Inflammatory macrophage treated with lipopolysaccharide for 4 hours (primary cell): ENCODE measurements at regions not wholly inside any gene's neighbourhood (a gene's known extent, or its start where the extent isn't known, plus 50 kb on each side); places are given as distances from the start of the nearest gene placed in this dataset.

Source experiments
- DNase-seq: peaks from one replicate; pipeline ENCODE4 v3.0.0-alpha.2; 2020

- no peak for DNase-seq
Measured at GRCh38 chr14:85281921-85282320, 248.0 kb upstream of the FLRT2 start.

- no peak for DNase-seq
Measured at GRCh38 chr14:85288041-85288440, 241.9 kb upstream of the FLRT2 start.

DNA sequence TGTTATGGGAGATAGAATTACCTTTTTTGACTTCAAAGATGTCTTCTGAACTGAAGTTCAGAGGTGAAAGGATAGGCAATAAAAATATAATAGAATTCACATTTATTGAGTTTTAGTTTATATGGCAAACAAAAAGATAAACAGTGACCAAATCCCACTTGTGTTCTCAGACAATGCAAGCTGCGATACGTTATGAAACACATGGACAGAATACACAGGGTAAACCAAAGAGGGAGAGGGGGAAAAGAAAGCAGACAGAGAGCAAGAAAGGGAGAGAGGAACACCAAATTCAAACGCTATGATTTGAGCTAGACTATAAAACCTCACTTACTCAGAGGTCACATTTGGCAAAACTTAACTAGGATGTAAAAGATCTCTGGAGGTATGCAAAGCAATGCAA is 238.2 kb upstream of the FLRT2 start:
- DNase-seq: no peak

GRCh38 chr14:85293612-85294234 is 236.2 kb upstream of the FLRT2 start:
- DNase-seq: peak; percentile 51

DNA sequence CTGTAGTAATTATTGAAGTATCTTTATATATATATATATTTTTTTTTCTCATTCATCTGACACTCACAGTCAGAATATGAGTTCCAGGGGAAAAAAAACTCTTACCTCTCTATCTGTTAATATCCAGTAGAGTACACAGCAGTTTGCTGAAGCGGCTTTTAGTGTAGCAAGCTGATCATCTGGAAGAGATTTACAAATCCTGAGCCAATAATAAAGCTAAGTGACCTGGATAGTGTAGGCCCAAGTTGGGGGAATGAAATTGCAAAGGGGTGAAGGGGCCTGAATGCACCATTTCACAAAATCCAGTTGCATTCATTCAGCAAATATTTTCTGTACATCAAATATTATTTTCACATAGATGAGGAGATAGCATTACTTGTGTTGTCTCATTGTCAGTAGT is 234.6 kb upstream of the FLRT2 start:
- DNase-seq: no peak

DNA sequence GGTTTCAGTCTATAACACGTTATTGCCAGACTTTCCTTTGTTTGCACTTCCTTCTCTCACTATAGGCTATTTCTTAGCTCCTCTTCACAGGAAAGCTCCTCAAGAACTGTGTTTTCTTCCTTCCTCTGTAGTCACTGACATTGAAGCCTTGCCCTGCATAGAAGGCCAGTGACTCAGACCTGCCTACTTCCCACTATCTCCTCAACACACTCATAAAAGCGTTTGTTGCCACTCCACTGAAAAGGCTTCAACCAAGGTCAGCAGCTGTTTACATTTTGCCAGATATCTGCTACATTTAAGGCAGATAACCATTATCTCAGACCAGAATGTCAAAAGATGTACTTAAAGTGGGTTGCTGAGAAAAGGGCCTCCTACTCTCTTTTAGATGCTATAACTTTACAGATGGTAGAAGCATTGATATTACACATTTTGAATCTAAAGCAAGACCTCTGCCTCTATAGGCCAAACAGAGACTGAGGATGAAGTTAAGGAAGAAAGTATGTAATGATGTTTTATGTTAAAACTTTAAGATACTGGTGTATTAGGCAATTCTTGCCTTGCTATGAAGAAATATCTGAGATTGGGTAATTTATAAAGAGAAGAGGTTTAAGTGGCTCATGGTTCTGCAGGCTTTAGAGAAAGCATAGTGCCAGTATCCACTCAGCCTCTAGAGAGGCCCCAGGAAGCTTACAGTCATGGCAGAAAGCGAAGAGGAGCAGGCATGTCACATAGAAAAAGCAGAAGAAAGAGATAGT is 233.3 kb upstream of the FLRT2 start:
- DNase-seq: peak; percentile 63

DNA sequence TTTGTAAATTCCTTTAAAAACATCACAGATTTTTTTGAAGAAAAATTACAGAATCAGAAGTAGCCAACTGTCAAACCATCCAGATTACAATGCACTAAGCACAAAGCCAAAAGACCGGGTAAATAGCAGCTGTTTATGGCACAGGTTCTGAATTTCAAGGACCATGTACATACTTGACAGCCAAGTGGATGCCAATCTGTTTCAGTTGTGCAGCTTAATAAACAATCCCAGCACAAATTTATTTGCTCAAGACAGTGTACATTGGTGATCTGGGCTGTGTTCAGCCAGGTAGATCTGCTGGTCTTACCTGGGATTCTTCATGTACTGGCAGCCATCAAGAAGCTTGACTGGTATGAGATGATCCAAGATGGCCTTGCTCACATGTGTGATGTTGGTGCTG is 229.8 kb upstream of the FLRT2 start:
- DNase-seq: no peak

DNA sequence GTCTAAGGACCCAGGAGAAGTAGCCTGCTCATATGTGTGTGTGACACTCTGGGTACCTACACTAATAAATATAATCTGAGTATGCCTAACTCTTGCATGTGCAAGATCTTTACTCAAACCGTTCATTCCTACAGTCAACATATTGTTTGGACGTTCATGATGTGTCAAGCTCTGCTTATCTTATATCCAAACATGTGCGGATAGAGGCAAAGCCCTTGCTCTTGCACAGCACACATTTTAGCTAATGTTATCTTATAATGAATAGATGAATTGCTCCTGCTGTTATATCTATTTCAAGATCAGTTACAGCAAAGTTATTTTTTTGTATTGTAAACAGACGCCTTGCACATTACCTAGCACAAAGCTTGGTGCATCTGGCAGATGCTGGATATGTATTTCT is 228.4 kb upstream of the FLRT2 start:
- no peak for DNase-seq

DNA sequence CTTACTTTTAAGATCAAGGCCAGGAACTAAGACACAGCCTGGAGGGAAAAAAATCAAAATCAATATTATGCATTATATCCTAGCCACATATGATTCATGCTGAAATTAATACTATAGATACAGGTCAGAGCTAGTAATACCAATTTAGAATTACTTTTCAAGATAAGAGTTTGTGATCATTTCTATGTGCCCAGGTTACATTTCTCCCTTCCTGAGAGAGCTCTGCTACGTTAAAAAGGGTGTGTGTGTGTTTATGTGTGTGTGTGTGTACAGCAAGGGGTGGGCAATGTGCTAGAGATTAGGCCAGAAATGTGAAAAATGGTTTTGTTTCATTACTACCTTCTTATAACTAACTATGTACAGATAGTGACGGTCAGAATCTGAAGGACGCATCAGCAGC is 223.9 kb upstream of the FLRT2 start:
- no peak for DNase-seq

GRCh38 chr14:85308531-85309300 is 221.2 kb upstream of the FLRT2 start:
- no peak for DNase-seq

DNA sequence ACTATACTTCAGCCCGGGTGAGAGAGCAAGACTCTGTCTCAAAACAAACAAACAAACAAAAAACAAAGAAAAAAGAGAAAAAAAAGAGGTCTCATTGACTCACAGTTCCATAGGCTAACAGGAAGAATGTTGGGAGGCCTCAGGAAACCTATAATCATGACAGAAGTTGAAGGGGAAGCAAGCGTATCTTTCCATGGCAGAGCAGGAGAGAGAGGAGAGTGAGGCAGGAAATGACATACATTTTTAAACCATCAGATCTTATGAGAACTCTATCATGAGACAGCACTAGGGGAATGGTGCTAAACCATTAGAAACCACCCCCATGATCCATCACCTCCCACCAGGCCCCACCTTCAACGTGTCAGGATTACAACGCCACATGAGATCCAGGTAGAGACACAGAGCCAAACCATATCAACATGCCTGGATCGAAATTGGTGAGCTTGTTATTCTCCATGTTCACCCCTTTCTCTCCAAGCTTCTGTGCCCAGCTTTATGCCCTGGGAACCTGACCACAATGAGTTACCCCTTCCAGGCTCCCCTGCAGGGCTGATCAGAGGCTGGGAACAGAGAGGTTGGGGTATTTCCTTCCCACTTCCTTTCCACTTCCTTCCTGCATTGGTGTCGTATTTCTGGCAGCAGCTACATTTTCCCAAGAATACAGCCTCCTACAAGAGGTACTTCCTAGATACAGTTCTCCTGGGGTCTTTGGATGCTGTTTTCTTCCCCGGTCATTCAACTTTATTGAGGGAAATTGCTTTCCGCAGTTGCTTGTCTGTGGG is 219.3 kb upstream of the FLRT2 start:
- DNase-seq: no peak

GRCh38 chr14:85313560-85314207 is 216.3 kb upstream of the FLRT2 start:
- DNase-seq: no peak

DNA sequence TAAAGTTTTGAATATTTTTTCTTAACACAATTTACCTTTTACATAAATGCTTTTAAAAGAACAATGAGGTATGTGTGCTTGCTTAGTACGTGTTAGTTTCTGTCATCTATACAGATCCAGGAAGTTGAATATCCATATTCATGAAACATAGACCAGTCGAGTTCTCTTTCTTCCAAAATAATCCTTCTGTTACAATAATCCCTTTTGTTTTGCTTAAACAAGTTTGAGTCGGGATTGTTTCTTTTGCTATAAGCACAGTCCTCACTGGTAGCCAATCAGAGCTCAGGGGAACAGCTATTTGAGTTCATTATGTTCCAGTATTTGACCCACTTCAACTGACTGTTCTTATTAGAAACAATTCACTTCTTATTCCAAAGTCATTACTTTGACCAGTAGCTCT is 214.7 kb upstream of the FLRT2 start:
- DNase-seq: no peak

GRCh38 chr14:85315733-85316290 is 214.1 kb upstream of the FLRT2 start:
- peak; percentile 14 for DNase-seq

DNA sequence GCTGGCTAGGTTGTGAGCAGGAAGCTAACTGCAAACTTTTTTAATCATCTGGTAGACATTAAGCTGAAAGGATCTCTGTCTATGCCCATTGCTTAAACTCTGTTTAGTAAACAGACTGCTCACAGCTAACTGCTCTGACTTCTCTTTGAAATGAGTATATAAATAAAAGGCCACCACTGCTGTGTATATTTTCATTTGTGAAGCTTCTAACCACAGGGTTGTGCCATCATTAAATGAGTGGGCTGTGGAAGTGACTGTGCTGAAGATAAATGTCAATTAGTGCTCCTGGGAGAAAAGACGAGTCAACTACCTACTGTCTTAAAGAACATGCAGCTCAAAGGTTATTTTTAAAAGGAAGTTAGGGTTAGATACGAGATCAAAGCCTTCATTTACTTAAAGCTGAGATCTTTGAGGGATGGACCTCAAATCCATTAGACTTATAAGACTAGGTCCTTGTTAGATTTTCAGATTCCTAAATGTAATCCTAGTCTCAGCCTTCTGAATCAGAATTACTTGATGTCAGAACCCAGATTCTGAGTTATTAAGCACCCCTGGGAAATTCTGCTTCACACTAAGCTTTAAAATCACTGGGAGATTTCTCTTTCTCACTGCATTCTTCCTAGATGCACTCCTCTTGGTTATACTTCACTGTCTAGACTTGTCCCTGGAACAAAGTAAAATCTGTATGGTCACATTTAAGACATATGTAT is 213.1 kb upstream of the FLRT2 start:
- DNase-seq: peak; percentile 11

DNA sequence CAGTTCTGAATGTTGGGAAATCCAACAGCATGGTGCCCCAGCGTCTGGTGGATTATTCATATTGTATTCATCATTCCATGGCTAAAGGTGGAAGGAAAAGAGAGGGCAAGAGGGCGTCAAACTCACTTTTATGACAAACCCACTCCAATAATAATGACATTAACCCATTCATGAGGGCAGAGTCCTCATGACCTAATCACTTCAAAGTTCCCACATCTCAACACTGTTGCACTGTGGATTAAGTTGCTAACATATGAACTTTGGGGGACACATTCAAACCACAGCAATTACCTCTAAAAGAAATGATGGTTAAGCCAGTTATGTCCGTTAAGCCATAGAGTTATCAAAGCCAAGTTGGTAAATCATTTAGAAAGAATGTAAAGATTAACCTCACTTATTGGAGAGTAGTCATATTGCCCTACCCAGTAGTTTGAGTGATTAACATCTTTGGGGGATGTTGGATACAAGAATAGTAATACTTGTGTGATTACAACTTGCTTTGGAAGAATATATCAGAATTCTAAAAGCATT is 212.4 kb upstream of the FLRT2 start:
- no peak for DNase-seq

- no peak for DNase-seq
Measured at GRCh38 chr14:85319101-85319500, 210.8 kb upstream of the FLRT2 start.

DNA sequence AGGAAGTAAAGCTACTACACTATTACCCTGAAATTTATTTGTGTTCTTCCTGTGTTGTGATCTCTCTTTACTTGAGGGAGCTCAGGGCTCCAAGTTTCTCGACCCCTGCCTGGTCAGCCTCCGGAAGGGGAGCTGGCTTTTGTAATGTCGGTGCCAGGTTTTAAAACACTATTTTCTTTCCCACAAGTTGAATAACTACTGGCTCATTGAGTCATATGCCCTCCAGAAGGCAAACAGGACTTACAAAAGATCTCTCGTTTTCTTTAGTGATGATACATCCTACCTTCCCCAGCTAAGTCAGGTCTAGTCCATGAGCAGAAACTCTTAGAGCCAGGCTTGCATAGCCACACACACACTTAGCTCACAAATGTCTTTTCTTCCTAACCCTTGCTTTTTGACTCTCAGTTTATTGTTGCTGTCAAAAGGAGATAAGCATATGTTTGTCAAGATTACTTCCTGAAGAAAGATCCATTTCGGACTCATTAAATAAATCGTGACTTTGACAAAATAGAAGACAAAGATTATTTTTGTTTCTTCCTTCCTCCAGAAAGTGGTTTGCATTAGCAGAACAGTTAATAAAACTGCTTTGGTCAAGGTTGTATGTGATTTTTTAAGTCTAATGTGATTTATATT is 209.8 kb upstream of the FLRT2 start:
- DNase-seq: no peak

DNA sequence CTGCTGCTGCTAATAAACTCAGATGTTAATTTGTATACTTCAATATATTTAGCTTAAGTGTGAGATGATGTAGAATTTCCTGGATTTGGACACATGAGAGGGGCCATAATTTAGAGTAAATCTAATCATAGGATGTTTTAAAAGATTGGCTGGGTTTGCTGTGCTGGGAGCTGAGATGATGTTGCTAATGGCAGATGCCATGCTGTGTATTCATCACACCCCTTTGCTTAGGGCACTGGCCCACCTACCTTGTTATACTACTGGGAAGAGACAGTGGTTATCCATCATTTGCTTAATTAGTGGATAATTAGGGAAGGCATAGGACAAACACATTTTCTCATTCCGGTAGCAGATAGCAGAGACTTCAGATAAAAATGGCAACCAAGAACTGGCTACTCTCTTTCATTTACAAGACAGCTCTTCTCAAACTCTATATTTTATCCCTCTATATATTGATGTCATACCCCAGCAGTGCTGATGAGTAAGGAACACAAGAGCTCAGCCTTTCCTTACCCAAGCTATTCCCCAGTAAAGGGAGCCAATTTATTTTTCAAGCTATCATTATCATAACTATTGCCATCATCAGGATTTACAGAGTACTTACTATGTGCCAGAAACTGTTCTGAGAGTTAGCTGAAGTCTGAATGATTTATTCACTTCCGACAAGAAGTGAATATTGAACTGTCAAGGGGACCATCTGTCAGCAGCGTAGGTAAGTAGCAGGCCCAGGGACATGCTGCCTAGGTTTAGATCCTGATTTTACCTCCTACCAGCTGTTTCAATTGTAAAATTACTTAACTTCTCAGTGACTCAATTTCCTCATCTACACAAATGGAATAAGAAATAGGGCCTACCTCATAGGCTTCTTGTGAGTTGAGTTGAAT is 204.6 kb upstream of the FLRT2 start:
- DNase-seq: no peak

DNA sequence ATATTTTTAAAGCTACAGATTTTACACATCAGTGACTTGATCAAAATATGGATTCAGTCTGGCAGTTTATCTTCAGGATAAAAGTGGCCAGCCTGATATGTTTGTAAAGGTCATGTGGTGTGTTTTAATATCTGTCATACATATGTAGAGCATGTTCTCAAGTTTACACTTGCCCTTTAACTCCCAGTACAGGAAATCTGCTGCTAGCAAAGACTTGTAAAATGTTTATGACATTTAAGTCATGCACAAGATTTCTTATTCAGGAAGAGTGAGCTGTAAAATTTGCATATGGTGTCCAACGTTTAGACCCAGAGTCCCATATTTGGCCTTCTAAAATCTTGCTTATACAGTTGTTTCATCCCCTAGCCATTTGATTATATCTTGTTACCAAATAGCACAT is 197.5 kb upstream of the FLRT2 start:
- no peak for DNase-seq
